ENCODE measurements at regions not wholly inside any gene's neighbourhood (a gene's known extent, or its start where the extent isn't known, plus 50 kb on each side); places are given as distances from the start of the nearest gene placed in this dataset.

DNA sequence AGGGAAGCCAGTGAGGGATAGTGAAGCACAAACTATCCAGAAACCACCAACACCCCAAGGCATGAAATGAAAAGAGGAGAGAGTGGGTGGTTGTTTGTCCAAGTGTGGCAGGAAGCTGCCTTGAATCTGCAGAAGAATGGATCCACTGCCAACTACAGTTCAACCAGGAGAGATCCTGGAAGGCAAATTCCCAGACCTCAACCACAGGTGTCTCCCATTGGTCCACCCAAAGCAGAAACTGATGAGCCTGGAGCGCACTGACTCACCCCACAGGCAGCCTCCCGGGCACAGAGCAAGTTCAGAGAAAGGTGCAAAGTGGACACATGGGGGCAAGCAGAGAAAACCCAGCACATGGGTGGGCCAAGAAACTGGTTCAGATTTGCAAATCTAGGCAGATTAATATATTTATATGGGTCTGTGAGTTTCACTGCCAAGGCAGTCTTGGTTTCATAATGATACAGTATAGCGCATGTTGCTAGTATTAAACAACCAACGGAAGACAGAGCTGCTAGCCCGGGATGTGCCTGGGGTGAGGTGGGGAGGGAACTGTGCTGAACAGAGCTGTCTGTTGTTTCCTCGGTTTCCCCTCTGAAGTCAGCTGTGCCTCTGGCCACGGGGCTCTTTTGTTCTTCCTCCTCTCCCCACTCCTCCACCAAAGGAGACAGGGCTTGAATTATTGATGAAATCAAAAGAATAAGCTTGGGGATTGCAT, 416.2 kb upstream of the CCDC196 start:
- no peak for TF ChIP-seq ZNF114 (CRISPR knock-in tag; IDR thresholded peaks at IDR 0.05)
- TF ChIP-seq POLR2AphosphoS5 (IDR thresholded peaks at IDR 0.05; ENCODE audit: low read depth): no peak
- TF ChIP-seq, protein P1, sequence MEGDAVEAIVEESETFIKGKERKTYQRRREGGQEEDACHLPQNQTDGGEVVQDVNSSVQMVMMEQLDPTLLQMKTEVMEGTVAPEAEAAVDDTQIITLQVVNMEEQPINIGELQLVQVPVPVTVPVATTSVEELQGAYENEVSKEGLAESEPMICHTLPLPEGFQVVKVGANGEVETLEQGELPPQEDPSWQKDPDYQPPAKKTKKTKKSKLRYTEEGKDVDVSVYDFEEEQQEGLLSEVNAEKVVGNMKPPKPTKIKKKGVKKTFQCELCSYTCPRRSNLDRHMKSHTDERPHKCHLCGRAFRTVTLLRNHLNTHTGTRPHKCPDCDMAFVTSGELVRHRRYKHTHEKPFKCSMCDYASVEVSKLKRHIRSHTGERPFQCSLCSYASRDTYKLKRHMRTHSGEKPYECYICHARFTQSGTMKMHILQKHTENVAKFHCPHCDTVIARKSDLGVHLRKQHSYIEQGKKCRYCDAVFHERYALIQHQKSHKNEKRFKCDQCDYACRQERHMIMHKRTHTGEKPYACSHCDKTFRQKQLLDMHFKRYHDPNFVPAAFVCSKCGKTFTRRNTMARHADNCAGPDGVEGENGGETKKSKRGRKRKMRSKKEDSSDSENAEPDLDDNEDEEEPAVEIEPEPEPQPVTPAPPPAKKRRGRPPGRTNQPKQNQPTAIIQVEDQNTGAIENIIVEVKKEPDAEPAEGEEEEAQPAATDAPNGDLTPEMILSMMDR (conservative IDR thresholded peaks at IDR 0.05; ENCODE audit: low read depth in 2 of 2): no peak
- no peak for TF ChIP-seq ZNF331 (CRISPR knock-in tag; IDR thresholded peaks at IDR 0.05; ENCODE audit: low read depth)
- TF ChIP-seq, protein P2, sequence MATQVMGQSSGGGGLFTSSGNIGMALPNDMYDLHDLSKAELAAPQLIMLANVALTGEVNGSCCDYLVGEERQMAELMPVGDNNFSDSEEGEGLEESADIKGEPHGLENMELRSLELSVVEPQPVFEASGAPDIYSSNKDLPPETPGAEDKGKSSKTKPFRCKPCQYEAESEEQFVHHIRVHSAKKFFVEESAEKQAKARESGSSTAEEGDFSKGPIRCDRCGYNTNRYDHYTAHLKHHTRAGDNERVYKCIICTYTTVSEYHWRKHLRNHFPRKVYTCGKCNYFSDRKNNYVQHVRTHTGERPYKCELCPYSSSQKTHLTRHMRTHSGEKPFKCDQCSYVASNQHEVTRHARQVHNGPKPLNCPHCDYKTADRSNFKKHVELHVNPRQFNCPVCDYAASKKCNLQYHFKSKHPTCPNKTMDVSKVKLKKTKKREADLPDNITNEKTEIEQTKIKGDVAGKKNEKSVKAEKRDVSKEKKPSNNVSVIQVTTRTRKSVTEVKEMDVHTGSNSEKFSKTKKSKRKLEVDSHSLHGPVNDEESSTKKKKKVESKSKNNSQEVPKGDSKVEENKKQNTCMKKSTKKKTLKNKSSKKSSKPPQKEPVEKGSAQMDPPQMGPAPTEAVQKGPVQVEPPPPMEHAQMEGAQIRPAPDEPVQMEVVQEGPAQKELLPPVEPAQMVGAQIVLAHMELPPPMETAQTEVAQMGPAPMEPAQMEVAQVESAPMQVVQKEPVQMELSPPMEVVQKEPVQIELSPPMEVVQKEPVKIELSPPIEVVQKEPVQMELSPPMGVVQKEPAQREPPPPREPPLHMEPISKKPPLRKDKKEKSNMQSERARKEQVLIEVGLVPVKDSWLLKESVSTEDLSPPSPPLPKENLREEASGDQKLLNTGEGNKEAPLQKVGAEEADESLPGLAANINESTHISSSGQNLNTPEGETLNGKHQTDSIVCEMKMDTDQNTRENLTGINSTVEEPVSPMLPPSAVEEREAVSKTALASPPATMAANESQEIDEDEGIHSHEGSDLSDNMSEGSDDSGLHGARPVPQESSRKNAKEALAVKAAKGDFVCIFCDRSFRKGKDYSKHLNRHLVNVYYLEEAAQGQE (IDR thresholded peaks at IDR 0.05; ENCODE audit: unreplicated experiment): no peak
- no peak for TF ChIP-seq EZH2 (IDR thresholded peaks at IDR 0.05; ENCODE audit: low read depth, unreplicated experiment)
- TF ChIP-seq, protein P3, sequence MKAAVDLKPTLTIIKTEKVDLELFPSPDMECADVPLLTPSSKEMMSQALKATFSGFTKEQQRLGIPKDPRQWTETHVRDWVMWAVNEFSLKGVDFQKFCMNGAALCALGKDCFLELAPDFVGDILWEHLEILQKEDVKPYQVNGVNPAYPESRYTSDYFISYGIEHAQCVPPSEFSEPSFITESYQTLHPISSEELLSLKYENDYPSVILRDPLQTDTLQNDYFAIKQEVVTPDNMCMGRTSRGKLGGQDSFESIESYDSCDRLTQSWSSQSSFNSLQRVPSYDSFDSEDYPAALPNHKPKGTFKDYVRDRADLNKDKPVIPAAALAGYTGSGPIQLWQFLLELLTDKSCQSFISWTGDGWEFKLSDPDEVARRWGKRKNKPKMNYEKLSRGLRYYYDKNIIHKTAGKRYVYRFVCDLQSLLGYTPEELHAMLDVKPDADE (IDR thresholded peaks at IDR 0.05): no peak
- TF ChIP-seq, protein P4, sequence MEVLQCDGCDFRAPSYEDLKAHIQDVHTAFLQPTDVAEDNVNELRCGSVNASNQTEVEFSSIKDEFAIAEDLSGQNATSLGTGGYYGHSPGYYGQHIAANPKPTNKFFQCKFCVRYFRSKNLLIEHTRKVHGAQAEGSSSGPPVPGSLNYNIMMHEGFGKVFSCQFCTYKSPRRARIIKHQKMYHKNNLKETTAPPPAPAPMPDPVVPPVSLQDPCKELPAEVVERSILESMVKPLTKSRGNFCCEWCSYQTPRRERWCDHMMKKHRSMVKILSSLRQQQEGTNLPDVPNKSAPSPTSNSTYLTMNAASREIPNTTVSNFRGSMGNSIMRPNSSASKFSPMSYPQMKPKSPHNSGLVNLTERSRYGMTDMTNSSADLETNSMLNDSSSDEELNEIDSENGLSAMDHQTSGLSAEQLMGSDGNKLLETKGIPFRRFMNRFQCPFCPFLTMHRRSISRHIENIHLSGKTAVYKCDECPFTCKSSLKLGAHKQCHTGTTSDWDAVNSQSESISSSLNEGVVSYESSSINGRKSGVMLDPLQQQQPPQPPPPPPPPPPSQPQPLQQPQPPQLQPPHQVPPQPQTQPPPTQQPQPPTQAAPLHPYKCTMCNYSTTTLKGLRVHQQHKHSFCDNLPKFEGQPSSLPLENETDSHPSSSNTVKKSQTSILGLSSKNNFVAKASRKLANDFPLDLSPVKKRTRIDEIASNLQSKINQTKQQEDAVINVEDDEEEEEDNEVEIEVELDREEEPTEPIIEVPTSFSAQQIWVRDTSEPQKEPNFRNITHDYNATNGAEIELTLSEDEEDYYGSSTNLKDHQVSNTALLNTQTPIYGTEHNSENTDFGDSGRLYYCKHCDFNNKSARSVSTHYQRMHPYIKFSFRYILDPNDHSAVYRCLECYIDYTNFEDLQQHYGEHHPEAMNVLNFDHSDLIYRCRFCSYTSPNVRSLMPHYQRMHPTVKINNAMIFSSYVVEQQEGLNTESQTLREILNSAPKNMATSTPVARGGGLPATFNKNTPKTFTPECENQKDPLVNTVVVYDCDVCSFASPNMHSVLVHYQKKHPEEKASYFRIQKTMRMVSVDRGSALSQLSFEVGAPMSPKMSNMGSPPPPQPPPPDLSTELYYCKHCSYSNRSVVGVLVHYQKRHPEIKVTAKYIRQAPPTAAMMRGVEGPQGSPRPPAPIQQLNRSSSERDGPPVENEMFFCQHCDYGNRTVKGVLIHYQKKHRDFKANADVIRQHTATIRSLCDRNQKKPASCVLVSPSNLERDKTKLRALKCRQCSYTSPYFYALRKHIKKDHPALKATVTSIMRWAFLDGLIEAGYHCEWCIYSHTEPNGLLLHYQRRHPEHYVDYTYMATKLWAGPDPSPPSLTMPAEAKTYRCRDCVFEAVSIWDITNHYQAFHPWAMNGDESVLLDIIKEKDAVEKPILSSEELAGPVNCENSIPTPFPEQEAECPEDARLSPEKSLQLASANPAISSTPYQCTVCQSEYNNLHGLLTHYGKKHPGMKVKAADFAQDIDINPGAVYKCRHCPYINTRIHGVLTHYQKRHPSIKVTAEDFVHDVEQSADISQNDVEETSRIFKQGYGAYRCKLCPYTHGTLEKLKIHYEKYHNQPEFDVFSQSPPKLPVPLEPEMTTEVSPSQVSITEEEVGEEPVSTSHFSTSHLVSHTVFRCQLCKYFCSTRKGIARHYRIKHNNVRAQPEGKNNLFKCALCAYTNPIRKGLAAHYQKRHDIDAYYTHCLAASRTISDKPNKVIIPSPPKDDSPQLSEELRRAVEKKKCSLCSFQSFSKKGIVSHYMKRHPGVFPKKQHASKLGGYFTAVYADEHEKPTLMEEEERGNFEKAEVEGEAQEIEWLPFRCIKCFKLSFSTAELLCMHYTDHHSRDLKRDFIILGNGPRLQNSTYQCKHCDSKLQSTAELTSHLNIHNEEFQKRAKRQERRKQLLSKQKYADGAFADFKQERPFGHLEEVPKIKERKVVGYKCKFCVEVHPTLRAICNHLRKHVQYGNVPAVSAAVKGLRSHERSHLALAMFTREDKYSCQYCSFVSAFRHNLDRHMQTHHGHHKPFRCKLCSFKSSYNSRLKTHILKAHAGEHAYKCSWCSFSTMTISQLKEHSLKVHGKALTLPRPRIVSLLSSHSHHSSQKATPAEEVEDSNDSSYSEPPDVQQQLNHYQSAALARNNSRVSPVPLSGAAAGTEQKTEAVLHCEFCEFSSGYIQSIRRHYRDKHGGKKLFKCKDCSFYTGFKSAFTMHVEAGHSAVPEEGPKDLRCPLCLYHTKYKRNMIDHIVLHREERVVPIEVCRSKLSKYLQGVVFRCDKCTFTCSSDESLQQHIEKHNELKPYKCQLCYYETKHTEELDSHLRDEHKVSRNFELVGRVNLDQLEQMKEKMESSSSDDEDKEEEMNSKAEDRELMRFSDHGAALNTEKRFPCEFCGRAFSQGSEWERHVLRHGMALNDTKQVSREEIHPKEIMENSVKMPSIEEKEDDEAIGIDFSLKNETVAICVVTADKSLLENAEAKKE (CRISPR knock-in tag; IDR thresholded peaks at IDR 0.05): no peak
- no peak for TF ChIP-seq STAT1 (IDR thresholded peaks at IDR 0.05; ENCODE audit: unreplicated experiment)
- TF ChIP-seq JUNB (IDR thresholded peaks at IDR 0.05; ENCODE audit: unreplicated experiment): no peak
- TF ChIP-seq EZH2phosphoT487 (IDR thresholded peaks at IDR 0.05; ENCODE audit: unreplicated experiment): no peak
- TF ChIP-seq CREB1 (CRISPR knock-in tag; IDR thresholded peaks at IDR 0.05; ENCODE audit: low read depth): no peak
- DNase-seq (ENCODE audit: low spot score): no peak
- H3K4me3 Mint-ChIP-seq: no peak overlapping the region

More for the DNA sequence above, 416.2 kb upstream of the CCDC196 start:
- Histone ChIP-seq H3K27ac (ENCODE audit: low read depth) (no peak overlapping the region), H3K36me3 (ENCODE audit: insufficient read depth) (no peaks in the 10 kb centered on the region), H3K27me3 (ENCODE audit: insufficient read depth) (no peaks in the 10 kb centered on the region), H3F3A (replicated peaks; ENCODE audit: low read depth) (no peaks in the 10 kb centered on the region), H4K20me1 (replicated peaks; ENCODE audit: insufficient read depth) (no peaks in the 10 kb centered on the region), H3K4me2 (no peak overlapping the region), H3K9me2 (ENCODE audit: insufficient read depth) (0 out of 2 replicates have a peak, but pooled peaks cover 3% of the 10 kb centered on the region), H3K4me3 (no peak overlapping the region), H3K79me2 (replicated peaks; ENCODE audit: insufficient read depth) (no peaks in the 10 kb centered on the region), H3K4me1 (ENCODE audit: insufficient read depth) (no peaks in the 10 kb centered on the region; the same call in 1 of the 2 replicates), H2AFZ (no peak overlapping the region)
- Mint-ChIP-seq H3K9me3 (no peaks in the 10 kb centered on the region), H3K27ac (no peak overlapping the region), H3K4me1 (peaks cover 12% of the 10 kb centered on the region), H3K27me3 (ENCODE audit: insufficient read depth, low read depth, poor library complexity) (peaks cover 2% of the 10 kb centered on the region), H3K36me3 (ENCODE audit: low read depth) (no peaks in the 10 kb centered on the region)
- no peak for ATAC-seq
